OCI-LY1 (cell line): ENCODE measurements at regions not wholly inside any gene's neighbourhood (a gene's known extent, or its start where the extent isn't known, plus 50 kb on each side); places are given as distances from the start of the nearest gene placed in this dataset.

Source experiments
- H2AFZ ChIP-seq: fragments of 200-600 bp; sonication (generic), shearing (Covaris generic); 2 replicates; pipeline ENCODE4 v1.6.0; 2014; ENCODE audit warnings: antibody characterized with exemption, mild to moderate bottlenecking, low read length
- H3F3A ChIP-seq: fragments of 200-600 bp; sonication (generic), shearing (Covaris generic); 2 replicates; pipeline ENCODE4 v1.6.0; 2014; ENCODE audit warnings: mild to moderate bottlenecking, antibody characterized with exemption, low read length, moderate library complexity; ENCODE audit not compliant: insufficient read depth
- H3K27ac ChIP-seq: fragments of 200-600 bp; sonication (generic); 2 replicates; pipeline ENCODE4 v1.5.1; 2014; ENCODE audit warnings: low read length, mixed run types, mild to moderate bottlenecking, low read depth; ENCODE audit not compliant: poor library complexity, severe bottlenecking
- H3K27me3 ChIP-seq: fragments of 200-600 bp; sonication (generic); 2 replicates; pipeline ENCODE4 v1.6.0; 2014; ENCODE audit warnings: antibody characterized with exemption, mild to moderate bottlenecking, low read length, moderate library complexity; ENCODE audit not compliant: insufficient read depth
- H3K36me3 ChIP-seq: fragments of 200-600 bp; sonication (generic); 2 replicates; pipeline ENCODE4 v1.6.1; 2014; ENCODE audit warnings: mild to moderate bottlenecking, antibody characterized with exemption, low read length, moderate library complexity, mixed read lengths; ENCODE audit not compliant: insufficient read depth
- H3K4me1 ChIP-seq: fragments of 200-600 bp; sonication (generic); 2 replicates; pipeline ENCODE4 v1.5.1; 2014; ENCODE audit warnings: mild to moderate bottlenecking, low read length, moderate library complexity; ENCODE audit not compliant: insufficient read depth, severe bottlenecking
- H3K4me2 ChIP-seq: fragments of 200-600 bp; sonication (generic), shearing (Covaris generic); 2 replicates; pipeline ENCODE4 v1.6.1; 2014; ENCODE audit warnings: low read length
- H3K4me3 ChIP-seq: fragments of 200-600 bp; sonication (generic); 2 replicates; pipeline ENCODE4 v1.5.1; 2014; ENCODE audit warnings: low read length, low read depth, mild to moderate bottlenecking, mixed read lengths; ENCODE audit not compliant: poor library complexity, severe bottlenecking
- H3K79me2 ChIP-seq: fragments of 200-600 bp; shearing (Covaris generic); 2 replicates; pipeline ENCODE4 v1.6.1; 2016; ENCODE audit warnings: mixed run types, low read length, mixed read lengths; ENCODE audit not compliant: insufficient read depth
- H3K9ac ChIP-seq: fragments of 200-600 bp; sonication (generic), shearing (Covaris generic); 2 replicates; pipeline ENCODE4 v1.6.1; 2014; ENCODE audit warnings: mild to moderate bottlenecking, low read length, mixed read lengths
- H3K9me2 ChIP-seq: fragments of 200-600 bp; sonication (generic), shearing (Covaris generic); 2 replicates; pipeline ENCODE4 v1.6.1; 2014; ENCODE audit warnings: low read depth, mild to moderate bottlenecking, low read length, mixed read lengths
- H3K9me3 ChIP-seq: fragments of 200-600 bp; shearing (Covaris generic); 2 replicates; pipeline ENCODE4 v1.6.1; 2014; ENCODE audit warnings: low read length, mixed read lengths
- H4K20me1 ChIP-seq: fragments of 200-600 bp; sonication (generic), shearing (Covaris generic); 2 replicates; pipeline ENCODE4 v1.6.0; 2016; ENCODE audit warnings: mild to moderate bottlenecking, low read length; ENCODE audit not compliant: insufficient read depth
- EZH2 ChIP-seq: fragments of 200-600 bp; sonication (generic), shearing (Covaris generic); IDR thresholded peaks from 2 replicates; pipeline ENCODE4 v1.8.0; 2017; ENCODE audit warnings: borderline replicate concordance, mixed run types, mild to moderate bottlenecking, antibody characterized with exemption, low read length, moderate library complexity, mixed read lengths
- TF ChIP-seq, protein P1 (sequence below): fragments of 200-600 bp; sonication (generic), shearing (Covaris generic); IDR thresholded peaks from 2 replicates; pipeline ENCODE4 v1.5.1; 2017; ENCODE audit warnings: mild to moderate bottlenecking, antibody characterized with exemption, low read length, moderate library complexity, mixed read lengths

GRCh38 chr13:63307228-63307627 lies 1891.6 kb upstream of the PCDH20 start:
- H4K20me1 ChIP-seq = no peaks in the 10 kb centered on the region
- H2AFZ ChIP-seq = no peak overlapping the region
- no peaks in the 10 kb centered on the region for H3K9me2 ChIP-seq
- H3K4me2 ChIP-seq = no peak overlapping the region
- H3F3A ChIP-seq = no peaks in the 10 kb centered on the region
- no peaks in the 10 kb centered on the region for H3K36me3 ChIP-seq
- H3K4me1 ChIP-seq = peaks cover 7% of the 10 kb centered on the region
- H3K9ac ChIP-seq = no peak overlapping the region
- no peak overlapping the region for H3K27ac ChIP-seq
- no peak overlapping the region for H3K4me3 ChIP-seq
- no peaks in the 10 kb centered on the region for H3K27me3 ChIP-seq
- no peaks in the 10 kb centered on the region for H3K79me2 ChIP-seq
- no peaks in the 10 kb centered on the region for H3K9me3 ChIP-seq
- TF ChIP-seq, protein P1, sequence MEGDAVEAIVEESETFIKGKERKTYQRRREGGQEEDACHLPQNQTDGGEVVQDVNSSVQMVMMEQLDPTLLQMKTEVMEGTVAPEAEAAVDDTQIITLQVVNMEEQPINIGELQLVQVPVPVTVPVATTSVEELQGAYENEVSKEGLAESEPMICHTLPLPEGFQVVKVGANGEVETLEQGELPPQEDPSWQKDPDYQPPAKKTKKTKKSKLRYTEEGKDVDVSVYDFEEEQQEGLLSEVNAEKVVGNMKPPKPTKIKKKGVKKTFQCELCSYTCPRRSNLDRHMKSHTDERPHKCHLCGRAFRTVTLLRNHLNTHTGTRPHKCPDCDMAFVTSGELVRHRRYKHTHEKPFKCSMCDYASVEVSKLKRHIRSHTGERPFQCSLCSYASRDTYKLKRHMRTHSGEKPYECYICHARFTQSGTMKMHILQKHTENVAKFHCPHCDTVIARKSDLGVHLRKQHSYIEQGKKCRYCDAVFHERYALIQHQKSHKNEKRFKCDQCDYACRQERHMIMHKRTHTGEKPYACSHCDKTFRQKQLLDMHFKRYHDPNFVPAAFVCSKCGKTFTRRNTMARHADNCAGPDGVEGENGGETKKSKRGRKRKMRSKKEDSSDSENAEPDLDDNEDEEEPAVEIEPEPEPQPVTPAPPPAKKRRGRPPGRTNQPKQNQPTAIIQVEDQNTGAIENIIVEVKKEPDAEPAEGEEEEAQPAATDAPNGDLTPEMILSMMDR = no peak

GRCh38 chr13:63305641-63306133 lies 1890.0 kb upstream of the PCDH20 start:
- H3K79me2 ChIP-seq = no peaks in the 10 kb centered on the region
- H3K9me2 ChIP-seq = no peaks in the 10 kb centered on the region
- no peaks in the 10 kb centered on the region for H4K20me1 ChIP-seq
- H3F3A ChIP-seq = no peaks in the 10 kb centered on the region
- H3K4me2 ChIP-seq = no peak overlapping the region
- no peak overlapping the region for H3K4me3 ChIP-seq
- no peak overlapping the region for H2AFZ ChIP-seq
- no peak overlapping the region for H3K27ac ChIP-seq
- no peaks in the 10 kb centered on the region for H3K36me3 ChIP-seq
- H3K9ac ChIP-seq = no peak overlapping the region
- H3K27me3 ChIP-seq = no peaks in the 10 kb centered on the region
- H3K9me3 ChIP-seq = no peaks in the 10 kb centered on the region
- TF ChIP-seq, protein P1 = no peak
- TF ChIP-seq EZH2 = no peak
- peaks cover 7% of the 10 kb centered on the region for H3K4me1 ChIP-seq

DNA sequence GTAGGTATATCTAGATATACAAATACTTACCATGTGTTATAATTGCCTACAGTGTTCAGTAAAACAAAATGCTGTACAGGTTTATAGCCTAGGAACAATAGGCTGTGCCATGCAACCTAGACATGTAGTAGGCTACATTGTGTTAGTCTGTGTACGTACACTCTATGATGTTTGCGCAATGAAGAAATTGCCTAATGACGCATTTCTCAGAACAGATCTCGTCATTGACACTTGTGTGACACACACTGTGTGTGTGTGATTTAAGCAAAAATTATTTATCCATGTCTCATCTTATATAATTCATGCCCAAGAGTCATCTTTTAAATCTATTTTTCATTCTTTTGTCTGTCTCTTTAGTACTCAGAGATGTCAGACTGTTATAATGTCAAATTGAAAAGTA lies 1888.8 kb upstream of the PCDH20 start:
- H3K9me2 ChIP-seq = no peaks in the 10 kb centered on the region
- no peak overlapping the region for H3K27ac ChIP-seq
- no peaks in the 10 kb centered on the region for H3K27me3 ChIP-seq
- no peaks in the 10 kb centered on the region for H3K79me2 ChIP-seq
- no peak overlapping the region for H3K4me3 ChIP-seq
- H3K9me3 ChIP-seq = no peaks in the 10 kb centered on the region
- no peak overlapping the region for H3K4me2 ChIP-seq
- peaks cover 7% of the 10 kb centered on the region for H3K4me1 ChIP-seq
- no peaks in the 10 kb centered on the region for H3K36me3 ChIP-seq
- no peak for TF ChIP-seq EZH2
- TF ChIP-seq, protein P1 = no peak
- H3F3A ChIP-seq = no peaks in the 10 kb centered on the region
- no peaks in the 10 kb centered on the region for H4K20me1 ChIP-seq
- H2AFZ ChIP-seq = no peak overlapping the region
- H3K9ac ChIP-seq = no peak overlapping the region
